Hepatocyte (in vitro differentiated cells): ENCODE measurements at regions not wholly inside any gene's neighbourhood (a gene's known extent, or its start where the extent isn't known, plus 50 kb on each side); places are given as distances from the start of the nearest gene placed in this dataset.

Source experiments
- DNase-seq: peaks from one replicate; pipeline ENCODE4 v3.0.0-alpha.2; 2016; ENCODE audit warnings: low spot score
- H2AFZ ChIP-seq: fragments of 200-600 bp; sonication (generic); 2 replicates; pipeline ENCODE4 v1.6.0; 2016; ENCODE audit warnings: antibody characterized with exemption, mild to moderate bottlenecking
- H3K27ac ChIP-seq: fragments of 200-600 bp; sonication (generic); 2 replicates; pipeline ENCODE4 v1.5.1; 2016; ENCODE audit warnings: mild to moderate bottlenecking
- H3K27me3 ChIP-seq: fragments of 200-600 bp; sonication (generic); 2 replicates; pipeline ENCODE4 v1.6.1; 2016
- H3K36me3 ChIP-seq: fragments of 200-600 bp; sonication (generic); replicated peaks from 2 replicates; pipeline ENCODE4 v1.5.1; 2016; ENCODE audit warnings: low read depth; ENCODE audit not compliant: insufficient read depth
- H3K4me1 ChIP-seq: fragments of 200-600 bp; sonication (generic); 2 replicates; pipeline ENCODE4 v1.5.1; 2016; ENCODE audit warnings: mild to moderate bottlenecking, moderate library complexity; ENCODE audit not compliant: insufficient read depth
- H3K4me2 ChIP-seq: fragments of 200-600 bp; sonication (generic); 2 replicates; pipeline ENCODE4 v1.6.0; 2016
- H3K4me3 ChIP-seq: fragments of 200-600 bp; sonication (generic); 2 replicates; pipeline ENCODE4 v1.5.1; 2016; ENCODE audit warnings: mild to moderate bottlenecking
- H3K79me2 ChIP-seq: fragments of 200-600 bp; sonication (generic); 2 replicates; pipeline ENCODE4 v1.6.0; 2017; ENCODE audit warnings: mild to moderate bottlenecking
- H3K9me2 ChIP-seq: fragments of 200-600 bp; sonication (generic); replicated peaks from 2 replicates; pipeline ENCODE4 v1.6.0; 2017; ENCODE audit warnings: mild to moderate bottlenecking; ENCODE audit not compliant: insufficient read depth
- H3K9me3 ChIP-seq: fragments of 200-600 bp; sonication (generic); 2 replicates; pipeline ENCODE4 v1.5.1; 2016; ENCODE audit warnings: low read depth, mild to moderate bottlenecking
- H4K20me1 ChIP-seq: fragments of 200-600 bp; sonication (generic); 2 replicates; pipeline ENCODE4 v1.6.0; 2016; ENCODE audit warnings: mild to moderate bottlenecking; ENCODE audit not compliant: insufficient read depth, poor library complexity, severe bottlenecking
- CTCF ChIP-seq: fragments of 200-600 bp; sonication (generic); IDR thresholded peaks from 2 replicates; pipeline ENCODE4 v1.5.1; 2016; ENCODE audit warnings: antibody characterized with exemption, mild to moderate bottlenecking; ENCODE audit not compliant: poor library complexity
- EZH2 ChIP-seq: fragments of 200-600 bp; sonication (generic); IDR thresholded peaks from 2 replicates; pipeline ENCODE4 v1.6.1; 2016; ENCODE audit warnings: antibody characterized with exemption, mild to moderate bottlenecking, borderline replicate concordance
- EZH2phosphoT487 ChIP-seq: fragments of 200-600 bp; sonication (generic); IDR thresholded peaks from one replicate; pipeline ENCODE4 v1.6.1; 2018; ENCODE audit warnings: antibody characterized with exemption, mild to moderate bottlenecking, low read depth, moderate library complexity; ENCODE audit not compliant: unreplicated experiment, severe bottlenecking
- WGBS: methylation state at CpG from one replicate; pipeline ENCODE4 v1.1.6; 2016; ENCODE audit warnings: low lambda C conversion rate; ENCODE audit errors: missing lambda C conversion rate; 5-methylcytosine and 5-hydroxymethylcytosine counted together

GRCh38 chr18:24649571-24649970 lies 189.1 kb downstream of the HRH4 start:
- H3K27ac ChIP-seq, result no peak overlapping the region
- WGBS, result 91% methylated on average over 4 of the region's 4 CpGs
- no peaks in the 10 kb centered on the region for H3K4me1 ChIP-seq

GRCh38 chr18:24651434-24651833 lies 191.0 kb downstream of the HRH4 start:
- TF ChIP-seq EZH2, result no peak
- TF ChIP-seq EZH2phosphoT487, result no peak
- TF ChIP-seq CTCF, result no peak
- no peaks in the 10 kb centered on the region for H3K27me3 ChIP-seq
- no peak overlapping the region for H3K4me3 ChIP-seq
- WGBS, result 82% methylated on average over 2 of the region's 2 CpGs
- no peaks in the 10 kb centered on the region for H3K4me1 ChIP-seq
- no peaks in the 10 kb centered on the region for H3K36me3 ChIP-seq
- no peaks in the 10 kb centered on the region for H3K9me2 ChIP-seq
- H2AFZ ChIP-seq, result no peak overlapping the region
- H3K27ac ChIP-seq, result no peak overlapping the region
- no peak overlapping the region for H3K4me2 ChIP-seq
- H3K9me3 ChIP-seq, result no peaks in the 10 kb centered on the region
- DNase-seq, result no peak
- no peaks in the 10 kb centered on the region for H3K79me2 ChIP-seq
- H4K20me1 ChIP-seq, result no peaks in the 10 kb centered on the region

More at GRCh38 chr18:24649571-24649970, 189.1 kb downstream of the HRH4 start:
- Histone ChIP-seq H3K27me3 (no peaks in the 10 kb centered on the region), H3K9me3 (no peaks in the 10 kb centered on the region), H3K4me3 (no peak overlapping the region), H2AFZ (no peak overlapping the region), H3K9me2 (no peaks in the 10 kb centered on the region), H3K4me2 (no peak overlapping the region), H4K20me1 (no peaks in the 10 kb centered on the region), H3K36me3 (no peaks in the 10 kb centered on the region), H3K79me2 (no peaks in the 10 kb centered on the region)
- no peak for TF ChIP-seq EZH2phosphoT487
- TF ChIP-seq CTCF, result no peak
- no peak for TF ChIP-seq EZH2
- DNase-seq, result no peak

GRCh38 chr18:24656050-24656449 lies 195.6 kb downstream of the HRH4 start:
- 52% methylated on average over 4 of the region's 4 CpGs for WGBS
- H3K27ac ChIP-seq, result no peak overlapping the region
- no peak for DNase-seq

More at GRCh38 chr18:24656050-24656449, 195.6 kb downstream of the HRH4 start:
- no peaks in the 10 kb centered on the region for H4K20me1 ChIP-seq
- H2AFZ ChIP-seq, result no peak overlapping the region
- no peaks in the 10 kb centered on the region for H3K9me2 ChIP-seq
- no peak for TF ChIP-seq EZH2
- no peak for TF ChIP-seq EZH2phosphoT487
- TF ChIP-seq CTCF, result no peak
- H3K27me3 ChIP-seq, result no peaks in the 10 kb centered on the region
- no peaks in the 10 kb centered on the region for H3K79me2 ChIP-seq
- no peaks in the 10 kb centered on the region for H3K4me1 ChIP-seq
- H3K4me2 ChIP-seq, result no peak overlapping the region
- H3K36me3 ChIP-seq, result no peaks in the 10 kb centered on the region
- no peak overlapping the region for H3K4me3 ChIP-seq
- no peaks in the 10 kb centered on the region for H3K9me3 ChIP-seq
